K562 (cell line): ENCODE measurements at regions not wholly inside any gene's neighbourhood (a gene's known extent, or its start where the extent isn't known, plus 50 kb on each side); places are given as distances from the start of the nearest gene placed in this dataset.

Experiments used
- ATAC-seq: fragments of 200-7000 bp; cut with Tn5 transposase; 3 replicates; pipeline ENCODE4 v1.9.1; 2020; ENCODE audit warnings: moderate library complexity
- BruUV-seq: library from RNA; stranded (reverse); fragments of 400-500 nt; replicated peaks from 2 replicates; lab custom pipeline; 2021; lab: Mats Ljungman, UMichigan
- CTCF ChIA-PET: fragments of 300-600 bp; formaldehyde crosslinking; extraction: SDS; loops from one replicate; lab custom pipeline; 2021; ENCODE audit warnings: low intra/inter-chr PET ratio; lab: Yijun Ruan, JAX
- POLR2A ChIA-PET: fragments of 300-600, 350-650 bp; sonication (Branson Sonifier 250); formaldehyde crosslinking; extraction: SDS; loops from one replicate; lab custom pipeline; 2021; ENCODE audit warnings: antibody characterized with exemption, inconsistent platforms; lab: Yijun Ruan, JAX
- DNase-seq, 4 experiments: peaks; one replicate each; pipeline versions ENCODE4 v3.0.0 to v3.0.0-alpha.2; 2011 to 2018; ENCODE audit warnings: low spot score in 3 of 4, mixed read lengths in 3 of 4; ENCODE audit errors: extremely low read depth in 1 of 4
- FAIRE-seq: peaks from 2 replicates; lab custom pipeline; 2011; peaks lifted over from hg19 to GRCh38; lab: Jason Lieb, UNC
- H2AFZ ChIP-seq: 2 replicates; pipeline ENCODE4 v1.6.0; 2011; ENCODE audit warnings: low read depth, low read length, control low read depth, inconsistent platforms
- H3K27ac ChIP-seq: fragments of 200-600 bp; 3 replicates; pipeline ENCODE4 v1.8.0; 2011; ENCODE audit warnings: low read depth, mild to moderate bottlenecking, control low read depth, inconsistent platforms, low read length, moderate library complexity, mixed read lengths; ENCODE audit errors: extremely low read depth
- H3K27me3 ChIP-seq, 2 experiments: fragments of 300-600 bp in 1 of 2; 2 replicates in 1 of 2; 3 replicates in 1 of 2; pipeline versions ENCODE4 v1.6.0 to v1.8.0; 2011; ENCODE audit warnings: inconsistent platforms in 2 of 2, low read length in 2 of 2, mild to moderate bottlenecking in 1 of 2, mixed read lengths in 1 of 2, moderate library complexity in 1 of 2; ENCODE audit not compliant: control insufficient read depth in 2 of 2, insufficient read depth in 2 of 2
- H3K36me3 ChIP-seq: fragments of 300-600 bp; 3 replicates; pipeline ENCODE4 v1.8.0; 2011; ENCODE audit warnings: mild to moderate bottlenecking, low read length, inconsistent platforms; ENCODE audit not compliant: control insufficient read depth, insufficient read depth
- H3K4me1 ChIP-seq, 2 experiments: fragments of 200-600 bp in 1 of 2; replicated peaks in 1 of 2; 2 replicates in 1 of 2; 3 replicates in 1 of 2; pipeline versions ENCODE4 v1.5.1 to v1.8.0; 2011; ENCODE audit warnings: inconsistent platforms in 2 of 2, low read length in 2 of 2, mild to moderate bottlenecking in 1 of 2, mixed read lengths in 1 of 2, moderate library complexity in 1 of 2; ENCODE audit not compliant: control insufficient read depth in 2 of 2, insufficient read depth in 2 of 2
- H3K4me2 ChIP-seq: 2 replicates; pipeline ENCODE4 v1.6.1; 2011; ENCODE audit warnings: low read length, control low read depth, inconsistent platforms, mixed read lengths; ENCODE audit not compliant: insufficient read depth
- H3K4me3 ChIP-seq: fragments of 200-600 bp; sonication (generic), shearing (Covaris generic); 2 replicates; pipeline ENCODE4 v1.5.1; 2016; ENCODE audit warnings: control low read depth, inconsistent platforms
- H3K79me2 ChIP-seq: fragments of 200-600 bp; 3 replicates; pipeline ENCODE4 v1.8.0; 2011; ENCODE audit warnings: low read length, inconsistent platforms; ENCODE audit not compliant: control insufficient read depth, insufficient read depth
- H3K9ac ChIP-seq, 2 experiments: 2 replicates each; pipeline versions ENCODE4 v1.6.0 to v1.6.1; 2011; ENCODE audit warnings: low read depth in 2 of 2, low read length in 2 of 2, control low read depth in 1 of 2, inconsistent platforms in 1 of 2, mild to moderate bottlenecking in 1 of 2, mixed read lengths in 1 of 2; ENCODE audit not compliant: insufficient read depth in 1 of 2
- H3K9me1 ChIP-seq: one replicate; pipeline ENCODE4 v1.6.0; 2011; ENCODE audit warnings: inconsistent platforms, mild to moderate bottlenecking, low read length, moderate library complexity; ENCODE audit not compliant: control insufficient read depth, insufficient read depth
- H3K9me3 ChIP-seq: replicated peaks from 2 replicates; pipeline ENCODE4 v1.5.1; 2011; ENCODE audit warnings: low read depth, low read length, inconsistent platforms; ENCODE audit not compliant: control insufficient read depth, insufficient read depth
- H4K20me1 ChIP-seq: replicated peaks from 2 replicates; pipeline ENCODE4 v1.6.1; 2011; ENCODE audit warnings: low read length, inconsistent platforms, mixed read lengths; ENCODE audit not compliant: control insufficient read depth, insufficient read depth
- DACH1 ChIP-seq: fragments of 450-650 bp; IDR thresholded peaks from 2 replicates; pipeline ENCODE4 v1.6.1; 2018; ENCODE audit not compliant: partially characterized antibody
- E2F4 ChIP-seq: sonication (generic); formaldehyde crosslinking; IDR thresholded peaks from 2 replicates; pipeline ENCODE4 v1.8.0; 2022; ENCODE audit warnings: mild to moderate bottlenecking, low read depth, missing genetic modification reagents
- EWSR1 ChIP-seq: fragments of 450-650 bp; IDR thresholded peaks from 2 replicates; pipeline ENCODE4 v1.6.1; 2018; ENCODE audit warnings: borderline replicate concordance, mild to moderate bottlenecking, low read depth, moderate library complexity; ENCODE audit not compliant: partially characterized antibody
- HCFC1 ChIP-seq: IDR thresholded peaks from 2 replicates; pipeline ENCODE4 v1.6.1; 2012; ENCODE audit warnings: low read depth, low read length, improper control_type of control experiment
- MEF2D ChIP-seq: conservative IDR thresholded peaks from 2 replicates; pipeline ENCODE4 v1.6.1; 2016; ENCODE audit warnings: low read depth, missing genetic modification characterization, missing compliant biosample characterization
- POLR3A ChIP-seq: IDR thresholded peaks from 2 replicates; pipeline ENCODE4 v1.6.1; 2011; ENCODE audit warnings: borderline replicate concordance, mild to moderate bottlenecking, moderate library complexity; ENCODE audit not compliant: insufficient read length, insufficient read depth; ENCODE audit errors: extremely low read depth
- PREB ChIP-seq: sonication (generic); formaldehyde crosslinking; IDR thresholded peaks from 2 replicates; pipeline ENCODE4 v1.8.1; 2023; ENCODE audit warnings: mild to moderate bottlenecking, missing genetic modification reagents
- SREBF2 ChIP-seq: sonication (generic); formaldehyde crosslinking; IDR thresholded peaks from 2 replicates; pipeline ENCODE4 v1.4.0; 2020; ENCODE audit warnings: mild to moderate bottlenecking, missing genetic modification reagents
- TEAD4 ChIP-seq, 2 experiments: sonication (generic) in 1 of 2; formaldehyde crosslinking in 1 of 2; IDR thresholded peaks; 2 replicates each; pipeline versions ENCODE4 v1.6.1 to v1.8.0; 2012 to 2022; ENCODE audit warnings: borderline replicate concordance in 1 of 2, inconsistent platforms in 1 of 2, low read length in 1 of 2, mild to moderate bottlenecking in 1 of 2, missing genetic modification reagents in 1 of 2
- ZNF445 ChIP-seq: fragments of 250-450 bp; sonication (Bioruptor Pico); IDR thresholded peaks from 2 replicates; pipeline ENCODE4 v1.4.0; 2020; ENCODE audit warnings: low read depth, mild to moderate bottlenecking, moderate library complexity
- WGBS: fragments of 100-300 bp; shearing (Covaris generic); methylation state at CpG from one replicate; pipeline ENCODE4 v1.1.6; 2016; ENCODE audit warnings: low coverage, mixed read lengths; ENCODE audit not compliant: insufficient coverage; ENCODE audit errors: missing lambda C conversion rate; 5-methylcytosine and 5-hydroxymethylcytosine counted together
- in situ Hi-C: fragments of 300-500 bp; cut with MboI; formaldehyde crosslinking; loops from 4 replicates; pipeline ENCODE4 v1.15.0; 2018; ENCODE audit warnings: inconsistent platforms, mixed read lengths
- intact Hi-C: fragments of 100-400 bp; cut with micrococcal nuclease; formaldehyde crosslinking; loops from 2 replicates; pipeline ENCODE4 v1.14.2; 2022

- peaks cover 9 to 15% of the 10 kb centered on the region in 2 experiments; a peak in 4 of 5 replicates for H3K4me1 ChIP-seq
- ChIA-PET POLR2A (interaction anchor here (0.9 kb wide), 1 partner anchor 151 kb away, joined by 3 read pairs; no protein-coding TSS in a partner anchor), CTCF (no interaction called here)
- no peaks in the 10 kb centered on the region for H3K9me1 ChIP-seq
- no peak overlapping the region for H3K4me2 ChIP-seq
- intact Hi-C loops (no loop called here), in situ Hi-C loops (no loop called here)
- TF ChIP-seq MEF2D (tag) (peak; percentile 45; the same call in 1 of the 2 replicates), POLR3A (no peak)
- no peaks in the 10 kb centered on the region for H3K79me2 ChIP-seq
- H3K27me3 ChIP-seq: no peaks in the 10 kb centered on the region
- ATAC-seq: no peak
- H4K20me1 ChIP-seq: no peaks in the 10 kb centered on the region
- no peaks in the 10 kb centered on the region for H3K9me3 ChIP-seq
- 40% methylated on average over 7 of the region's 7 CpGs for WGBS
- no peak for FAIRE-seq
- H3K9ac ChIP-seq: no peak overlapping the region
- H3K27ac ChIP-seq: no peak overlapping the region
- no peak overlapping the region for H3K4me3 ChIP-seq
- H3K36me3 ChIP-seq: no peaks in the 10 kb centered on the region
- no peak for DNase-seq
- BruUV-seq: no TSS peak
- no peak overlapping the region for H2AFZ ChIP-seq
These were observed 297.2 kb upstream of the JARID2 start for GRCh38 chr6:14948586-14949245.

GRCh38 chr6:14950103-14950969 lies 295.5 kb upstream of the JARID2 start:
- H2AFZ ChIP-seq: no peak overlapping the region
- no peaks in the 10 kb centered on the region for H3K27me3 ChIP-seq
- DNase-seq (peak in 1 of 4 experiments; percentile 61), ATAC-seq (peak; percentile 82), FAIRE-seq (peak; percentile 49)
- H3K4me1 ChIP-seq: peaks cover 9 to 15% of the 10 kb centered on the region in 2 experiments; a peak in 4 of 5 replicates
- WGBS: 19% methylated on average over 4 of the region's 4 CpGs
- H3K79me2 ChIP-seq: no peaks in the 10 kb centered on the region
- no peak overlapping the region for H3K27ac ChIP-seq
- POLR2A ChIA-PET: interaction anchor here (0.9 to 1.3 kb wide), 2 partner anchors 9 to 31 kb away, joined by 3 to 6 read pairs; no protein-coding TSS in a partner anchor
- no peaks in the 10 kb centered on the region for H3K9me3 ChIP-seq
- no peak overlapping the region for H3K4me2 ChIP-seq
- CTCF ChIA-PET: no interaction called here
- intact Hi-C loops: no loop called here
- no peak overlapping the region for H3K4me3 ChIP-seq
- H3K36me3 ChIP-seq: no peaks in the 10 kb centered on the region
- in situ Hi-C loops: no loop called here
- H4K20me1 ChIP-seq: no peaks in the 10 kb centered on the region
- H3K9ac ChIP-seq: peak overlapping the region in 1 of 2 experiments; percentile 32; a peak in 1 of 4 replicates
- no peaks in the 10 kb centered on the region for H3K9me1 ChIP-seq
- BruUV-seq: no TSS peak
- TF ChIP-seq TEAD4 (IDR thresholded peaks at IDR 0.05; ENCODE audit: low read length): peak; percentile 83
- TF ChIP-seq TEAD4 (CRISPR knock-in tag; IDR thresholded peaks at IDR 0.05; ENCODE audit: borderline replicate concordance): no peak
- no peak for TF ChIP-seq EWSR1
- no peak for TF ChIP-seq ZNF445
- TF ChIP-seq DACH1: no peak
- no peak for TF ChIP-seq HCFC1
- TF ChIP-seq SREBF2 (CRISPR knock-in tag): no peak
- no peak for TF ChIP-seq PREB (CRISPR knock-in tag)
- TF ChIP-seq E2F4 (CRISPR knock-in tag): no peak
